GM21576 (cell line): ENCODE measurements at regions not wholly inside any gene's neighbourhood (a gene's known extent, or its start where the extent isn't known, plus 50 kb on each side); places are given as distances from the start of the nearest gene placed in this dataset.

Experiments used
- ATAC-seq: cut with Tn5 transposase; IDR thresholded peaks from one replicate; pipeline ENCODE4 v1.9.1; 2021; ENCODE audit warnings: mild to moderate bottlenecking, moderate library complexity; ENCODE audit not compliant: unreplicated experiment

DNA sequence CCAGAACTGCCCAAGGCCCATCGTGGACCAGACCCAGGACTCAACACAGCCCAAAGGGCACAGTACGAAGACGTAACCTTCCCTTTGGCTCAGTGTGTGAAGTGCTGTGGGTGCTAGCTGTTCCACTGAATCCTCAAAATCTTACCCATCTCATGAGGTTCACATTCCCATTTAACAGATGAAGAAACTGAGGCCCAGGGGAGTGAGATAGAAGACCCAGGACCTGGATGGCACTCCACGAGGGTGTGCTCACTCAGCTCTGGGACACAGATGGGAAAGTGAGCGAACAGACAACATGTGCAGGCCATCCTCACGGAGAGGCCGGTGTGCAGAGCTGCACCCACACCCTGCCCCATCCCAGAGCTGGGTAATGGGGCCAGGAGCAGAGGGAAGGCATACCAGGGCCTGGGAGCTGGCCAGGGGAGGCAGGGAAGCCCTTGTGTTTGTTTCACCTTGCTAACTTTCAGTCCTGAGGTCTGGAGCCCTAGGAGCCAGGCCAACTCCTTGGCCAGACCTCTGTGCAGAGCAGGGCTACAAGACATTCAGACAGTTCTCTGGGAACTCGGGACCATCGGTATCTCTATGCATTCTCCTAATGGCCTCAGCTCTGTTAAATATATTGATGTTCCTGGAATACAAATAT lies 100.3 kb upstream of the ZMIZ1 start:
- no peak for ATAC-seq

DNA sequence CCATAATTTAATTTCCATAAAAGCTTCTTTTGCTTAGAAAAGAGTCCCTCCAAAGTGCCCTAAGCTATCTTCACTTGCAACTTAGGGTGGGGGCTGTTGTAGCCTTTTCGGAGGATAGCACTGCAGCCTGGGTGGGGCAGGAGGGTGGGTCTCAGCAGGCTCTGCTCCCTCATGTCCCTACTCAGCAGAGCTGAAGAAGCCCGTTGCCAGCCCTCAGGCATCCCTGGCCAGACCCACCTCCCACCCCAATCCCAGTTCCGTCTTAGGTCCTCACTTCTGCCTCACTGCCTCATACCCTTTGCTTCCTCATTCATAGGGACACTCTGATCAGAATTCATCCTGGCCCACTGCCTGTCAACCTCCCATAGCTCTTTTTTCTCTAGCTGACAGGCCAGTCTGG lies 99.8 kb upstream of the ZMIZ1 start:
- no peak for ATAC-seq

DNA sequence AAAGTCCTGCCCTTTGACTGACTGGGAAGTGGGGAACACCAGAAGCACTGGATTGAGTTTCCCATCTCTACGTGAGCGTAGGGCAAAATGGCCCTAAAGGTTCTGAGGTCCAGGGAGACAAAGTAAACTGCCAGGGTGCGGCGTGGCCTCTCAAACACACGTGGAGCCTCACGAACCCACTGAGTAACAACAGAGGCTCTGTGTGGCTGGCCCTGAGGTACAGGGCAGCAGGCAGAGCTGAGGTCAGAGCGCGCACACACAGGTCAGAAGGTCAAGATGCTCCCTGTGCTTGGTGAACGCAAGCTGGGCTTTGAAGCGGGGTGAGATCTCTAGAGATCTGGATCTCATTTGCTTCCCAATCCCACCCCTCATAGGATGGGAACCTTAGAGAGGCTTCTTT lies 99.0 kb upstream of the ZMIZ1 start:
- ATAC-seq, result no peak

DNA sequence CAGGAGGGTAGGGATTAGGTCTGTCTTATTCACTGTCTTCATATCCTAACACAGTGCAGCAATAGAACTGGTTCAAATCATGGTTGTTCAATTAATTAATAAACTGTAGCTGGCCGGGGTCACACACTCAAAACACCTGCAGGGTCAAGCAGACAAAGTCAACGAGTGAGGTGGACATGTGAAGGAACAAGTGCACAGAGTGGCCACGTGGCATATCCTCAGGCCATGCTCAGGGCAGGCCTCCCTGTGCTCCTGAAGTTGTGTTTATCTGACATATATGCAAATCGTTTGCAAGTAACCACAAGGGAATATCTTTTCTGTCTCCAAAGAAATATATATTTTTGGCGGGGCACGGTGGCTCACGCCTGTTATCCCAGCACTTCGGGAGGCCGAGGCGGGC lies 98.5 kb upstream of the ZMIZ1 start:
- no peak for ATAC-seq

DNA sequence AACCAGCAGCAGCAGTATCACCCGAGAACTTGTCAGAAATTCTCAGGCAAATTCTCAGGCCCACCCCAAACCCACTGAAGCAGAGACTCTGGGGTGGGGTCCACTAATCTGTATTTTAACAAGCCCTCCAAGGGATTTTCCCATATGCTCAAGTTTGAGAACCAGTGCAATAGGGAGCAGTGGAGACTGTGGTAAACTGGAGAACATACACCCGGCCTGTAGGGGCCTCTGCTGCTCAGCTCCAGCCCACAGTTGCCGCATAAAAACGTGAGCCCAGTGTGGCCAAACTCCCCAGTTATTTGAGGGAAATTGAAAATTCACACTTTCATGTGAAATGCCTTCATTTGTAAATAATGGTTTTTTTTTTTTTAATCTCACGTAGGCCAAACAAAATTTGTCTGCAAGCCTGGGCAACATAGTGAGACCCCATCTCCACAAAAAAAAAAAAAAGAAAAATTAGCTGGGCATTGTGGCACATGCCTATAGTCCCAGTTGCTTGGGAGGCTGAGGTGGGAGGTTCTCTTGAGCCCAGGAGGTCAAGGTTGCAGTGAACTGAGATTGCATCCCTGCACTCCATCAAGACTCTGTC lies 97.6 kb upstream of the ZMIZ1 start:
- ATAC-seq, result no peak

DNA sequence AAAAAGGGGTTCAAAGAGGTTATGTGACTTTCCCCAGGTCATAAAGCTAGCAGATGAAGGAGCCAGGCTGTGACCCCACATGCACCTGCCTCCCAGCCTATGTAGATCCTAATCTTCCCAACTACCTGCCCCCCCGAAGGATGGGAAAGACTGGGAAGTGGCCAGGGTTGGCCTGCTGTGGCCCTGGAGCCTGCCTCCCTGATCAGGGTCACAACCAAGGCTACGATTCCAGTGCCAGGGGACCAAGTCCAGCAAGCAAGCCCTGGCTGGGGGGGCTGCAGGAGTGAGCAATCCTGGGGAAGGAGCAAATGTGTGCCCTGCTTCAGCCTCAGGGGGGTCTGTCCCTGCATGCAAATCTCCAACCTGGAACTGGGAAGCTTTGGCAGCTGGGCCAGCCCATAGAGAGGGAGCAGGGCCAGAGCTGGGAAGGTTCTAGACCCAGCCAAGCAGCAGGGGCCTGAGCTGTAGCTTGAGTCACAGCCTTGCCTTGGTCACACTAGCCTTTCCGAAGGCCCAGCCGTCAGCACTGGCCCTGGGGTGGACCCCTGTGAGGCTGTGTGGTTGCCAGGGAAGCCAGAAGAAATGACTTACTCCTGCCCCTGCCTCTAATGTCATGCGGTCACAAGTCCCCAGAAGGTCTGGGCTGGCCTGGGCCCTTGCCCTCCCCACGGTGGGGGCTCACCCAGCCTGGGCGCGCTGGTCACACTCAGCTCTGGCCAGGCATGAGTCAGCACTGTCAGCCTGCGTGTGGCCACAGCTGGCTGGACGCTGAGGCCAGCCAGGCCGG lies 96.4 kb upstream of the ZMIZ1 start:
- no peak for ATAC-seq

DNA sequence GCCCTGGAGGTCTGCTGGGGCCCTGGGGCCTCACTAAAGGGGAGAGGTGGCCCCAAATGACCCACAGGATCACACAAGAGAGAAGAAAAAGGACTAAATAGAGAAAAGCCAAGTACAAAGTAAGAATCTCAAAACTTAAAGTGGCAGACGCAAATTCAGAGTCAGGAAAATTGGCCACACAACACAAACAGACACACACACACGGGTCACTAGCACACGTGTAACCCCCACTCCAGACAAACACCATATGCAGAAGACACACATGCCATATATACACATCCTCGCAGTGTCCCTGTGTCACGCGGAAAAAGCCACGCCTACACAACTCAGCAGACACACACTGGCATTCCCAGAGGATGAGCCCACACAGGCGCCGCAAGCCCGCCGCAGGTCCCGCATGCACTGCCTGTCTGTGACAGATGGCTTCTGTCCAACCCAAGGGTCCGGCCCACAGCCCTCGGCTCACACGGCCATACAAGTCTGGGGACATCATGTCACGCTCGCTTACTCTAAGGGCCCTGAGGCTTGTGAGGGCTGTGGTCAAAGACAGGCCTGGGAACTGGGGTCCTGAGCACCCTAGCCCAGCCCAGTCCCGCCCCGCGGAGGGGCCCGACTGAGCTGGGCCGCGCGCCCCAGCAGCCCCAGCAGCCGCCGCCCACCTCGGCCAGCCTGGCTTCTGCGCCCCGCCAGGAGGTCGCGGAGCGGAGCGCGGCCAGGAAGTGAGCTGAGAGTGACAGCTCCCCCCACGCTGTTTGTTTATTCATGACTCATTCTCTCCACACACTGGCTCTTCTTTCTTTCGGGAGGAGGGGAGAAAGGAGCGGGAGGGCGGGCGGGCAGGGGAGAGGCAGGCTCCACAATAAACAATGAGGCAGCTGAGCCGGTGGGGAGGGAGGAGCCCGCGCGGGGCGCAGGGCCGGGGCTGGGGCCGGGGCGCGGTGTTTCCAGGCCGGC lies 95.5 kb upstream of the ZMIZ1 start:
- ATAC-seq, result peak; percentile 86

DNA sequence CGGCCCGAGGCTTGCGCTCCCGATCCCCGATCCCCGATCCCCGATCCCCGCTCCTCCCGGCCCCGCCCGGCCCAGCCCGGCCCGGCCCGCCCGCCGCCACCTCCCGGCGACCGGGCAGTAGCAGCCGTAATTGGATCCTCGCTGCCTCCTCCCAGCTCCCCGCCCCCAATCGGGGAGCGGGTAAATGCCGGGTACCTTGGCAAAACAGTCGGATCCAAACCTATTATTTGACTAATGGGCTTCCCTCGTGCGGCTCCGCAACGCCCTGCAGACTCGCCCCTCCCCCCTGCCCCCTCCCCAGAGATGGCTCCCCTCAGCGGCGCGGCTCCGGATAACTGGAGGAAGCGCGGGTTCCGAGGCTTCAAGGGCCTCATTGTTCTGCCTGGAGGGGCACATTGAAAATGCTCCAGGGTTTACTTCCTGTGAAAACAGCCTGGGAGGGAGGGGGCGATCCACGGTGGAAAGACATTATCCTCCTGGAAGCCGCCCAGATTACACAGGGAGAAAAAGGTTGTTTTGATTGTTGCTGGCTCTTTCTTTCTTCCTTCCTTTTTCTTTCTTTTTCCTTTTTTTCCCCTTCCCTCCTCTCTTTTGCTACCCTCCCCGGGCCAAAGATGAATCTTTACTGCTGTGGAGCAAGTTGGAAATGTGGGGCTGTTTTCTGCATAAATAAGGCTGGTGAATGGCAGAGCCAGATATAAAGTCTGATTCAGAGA lies 94.7 kb upstream of the ZMIZ1 start:
- ATAC-seq, result peak; percentile 33

DNA sequence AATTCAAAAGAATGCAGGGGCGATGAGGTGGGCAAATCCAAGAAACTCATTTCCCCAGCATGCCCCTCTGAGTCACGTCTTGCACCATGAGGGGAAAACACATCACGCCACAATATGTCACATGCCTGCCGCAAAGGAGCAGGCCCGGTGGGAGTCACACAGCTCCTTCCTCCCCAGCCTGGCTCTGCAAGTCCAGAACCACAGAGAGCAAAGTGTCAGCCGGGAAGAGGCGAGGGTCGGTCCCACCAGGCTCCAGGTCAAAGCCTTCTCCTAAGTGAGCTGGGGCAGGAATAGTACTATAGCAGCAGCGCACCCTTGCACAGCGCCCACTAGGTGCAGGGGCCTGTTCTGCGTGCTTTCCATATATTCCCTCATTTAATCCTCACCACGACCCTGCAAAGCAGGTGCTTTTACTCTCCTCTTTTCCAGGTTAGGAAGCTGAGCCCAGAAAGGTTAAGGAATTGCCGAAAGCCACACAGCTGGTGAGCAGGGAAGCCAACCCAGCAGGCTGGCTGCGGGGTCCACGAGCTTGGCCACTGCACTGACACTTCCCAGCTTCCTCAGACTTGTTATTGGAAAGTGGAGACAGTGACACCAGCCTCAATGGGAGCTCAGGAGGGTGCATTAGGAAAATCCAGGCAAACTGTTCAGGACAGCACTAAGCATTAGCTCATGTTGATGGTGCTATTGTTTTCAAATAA lies 94.0 kb upstream of the ZMIZ1 start:
- ATAC-seq, result no peak

DNA sequence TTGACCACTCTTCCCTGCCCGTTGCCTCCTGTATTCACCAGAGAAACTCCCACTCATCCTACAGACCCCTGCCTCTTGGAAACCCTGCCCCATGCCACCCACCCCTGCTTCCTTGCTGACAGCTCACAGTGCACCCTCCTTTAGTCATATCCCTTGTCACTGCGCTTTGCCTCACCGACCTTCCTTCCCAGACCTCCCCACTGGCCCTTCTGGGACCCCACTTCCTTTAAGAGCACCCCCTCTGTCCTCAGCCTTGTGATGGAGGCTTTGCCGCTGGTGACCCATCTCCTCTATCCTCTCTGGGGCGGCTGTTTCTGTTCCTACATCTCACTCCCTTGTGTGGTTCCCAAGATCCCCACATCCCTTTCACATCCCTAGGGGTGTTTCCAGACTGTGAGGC lies 92.8 kb upstream of the ZMIZ1 start:
- ATAC-seq, result no peak

DNA sequence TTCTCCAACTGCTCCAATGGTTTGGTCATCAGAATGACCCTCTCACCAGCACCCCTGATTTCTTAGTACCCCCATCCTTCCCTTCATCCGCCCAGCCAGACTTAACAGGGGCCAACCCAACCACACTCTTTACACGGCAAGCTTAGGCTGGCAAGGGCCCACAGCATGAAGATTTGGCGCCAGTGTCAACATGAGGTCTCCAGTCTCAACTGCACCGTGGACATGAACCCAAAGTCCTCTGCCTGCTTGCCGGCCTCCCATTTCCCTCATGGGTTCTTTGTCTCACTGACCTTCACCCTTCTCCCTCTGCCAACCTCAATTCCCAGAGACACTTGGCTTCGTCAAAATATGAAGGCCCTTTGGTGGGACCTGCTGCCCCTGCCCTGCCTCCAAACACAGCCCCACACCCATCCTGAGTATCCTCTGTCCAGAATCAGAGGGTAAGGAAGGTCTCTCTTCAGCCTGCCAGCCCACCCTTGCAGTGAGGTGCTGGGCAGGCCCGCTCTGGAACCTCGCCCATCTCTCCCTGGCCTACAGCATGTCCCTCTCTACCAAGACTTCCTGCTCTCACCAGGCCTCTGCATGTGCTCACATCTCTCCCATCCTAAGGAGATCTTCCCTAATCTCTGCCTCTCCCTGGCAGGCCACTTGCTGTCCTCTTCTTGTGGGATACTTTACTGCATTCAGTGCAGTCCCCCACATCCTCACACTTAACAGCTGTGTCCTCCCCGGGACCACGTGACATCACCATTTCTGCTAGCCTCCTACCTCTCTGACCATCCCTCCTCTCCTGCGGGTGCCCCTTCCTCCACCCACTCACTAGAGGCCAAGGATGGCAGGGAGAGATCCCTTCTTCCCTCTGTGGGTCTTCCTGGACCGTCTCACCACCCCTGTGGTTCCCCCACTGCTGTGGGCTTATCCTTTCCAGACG lies 91.7 kb upstream of the ZMIZ1 start:
- no peak for ATAC-seq

DNA sequence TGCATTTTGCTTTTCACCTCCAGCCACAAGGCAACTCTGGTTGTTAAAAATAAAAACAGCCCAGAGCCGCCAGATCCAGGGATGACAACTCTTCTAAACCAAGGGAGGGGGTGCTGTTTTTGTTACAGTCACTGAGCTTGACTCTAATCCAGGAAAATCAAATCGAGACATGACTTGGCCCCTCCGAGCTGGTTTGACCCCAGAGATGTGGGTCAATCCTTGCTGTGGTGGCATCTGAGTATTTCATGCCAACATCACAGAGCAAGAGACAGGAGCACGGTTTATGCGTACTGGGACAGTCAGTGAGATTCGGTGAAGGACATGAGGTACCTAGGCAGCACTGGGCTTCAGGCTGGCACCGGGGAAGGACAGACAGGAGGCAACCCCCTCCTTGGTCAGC lies 88.8 kb upstream of the ZMIZ1 start:
- ATAC-seq, result no peak

DNA sequence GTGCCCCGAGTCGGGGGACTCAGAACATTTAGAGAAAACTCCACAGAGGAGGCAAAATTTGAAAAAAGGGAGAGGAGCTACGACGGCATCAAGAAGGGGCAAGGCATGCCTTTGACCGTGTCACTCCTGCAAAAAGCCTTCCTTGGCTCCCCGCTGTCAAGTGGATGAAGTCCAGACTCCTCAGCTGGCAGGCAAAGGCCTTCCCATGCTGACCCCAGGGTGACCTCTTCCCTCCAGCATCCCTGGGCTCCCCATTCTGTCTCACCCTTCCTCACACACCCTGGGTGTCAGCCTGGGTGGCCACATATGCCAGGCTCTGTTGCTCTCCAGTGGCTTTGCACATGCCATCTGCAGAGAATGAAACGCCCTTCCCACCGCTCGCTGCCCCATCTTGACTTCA lies 88.4 kb upstream of the ZMIZ1 start:
- ATAC-seq, result no peak

DNA sequence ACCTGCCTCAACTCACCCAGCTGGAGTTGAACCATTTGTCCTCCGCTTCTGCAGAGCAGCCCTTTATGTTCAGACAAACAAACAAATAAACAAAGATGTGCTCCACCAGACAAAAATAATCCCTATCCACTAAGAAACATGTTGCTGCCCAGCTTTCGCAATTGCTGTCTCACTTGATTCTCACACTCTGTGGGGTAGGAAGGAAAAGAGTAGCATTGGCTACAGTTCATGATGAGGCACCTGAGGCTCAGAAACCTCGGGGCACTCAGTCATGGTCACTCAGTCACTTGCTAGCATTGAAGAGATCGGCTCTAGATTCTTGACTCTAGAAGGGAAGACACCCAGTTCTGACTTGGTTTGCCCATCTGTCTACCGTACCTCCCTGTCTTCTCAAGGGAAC lies 88.0 kb upstream of the ZMIZ1 start:
- no peak for ATAC-seq

DNA sequence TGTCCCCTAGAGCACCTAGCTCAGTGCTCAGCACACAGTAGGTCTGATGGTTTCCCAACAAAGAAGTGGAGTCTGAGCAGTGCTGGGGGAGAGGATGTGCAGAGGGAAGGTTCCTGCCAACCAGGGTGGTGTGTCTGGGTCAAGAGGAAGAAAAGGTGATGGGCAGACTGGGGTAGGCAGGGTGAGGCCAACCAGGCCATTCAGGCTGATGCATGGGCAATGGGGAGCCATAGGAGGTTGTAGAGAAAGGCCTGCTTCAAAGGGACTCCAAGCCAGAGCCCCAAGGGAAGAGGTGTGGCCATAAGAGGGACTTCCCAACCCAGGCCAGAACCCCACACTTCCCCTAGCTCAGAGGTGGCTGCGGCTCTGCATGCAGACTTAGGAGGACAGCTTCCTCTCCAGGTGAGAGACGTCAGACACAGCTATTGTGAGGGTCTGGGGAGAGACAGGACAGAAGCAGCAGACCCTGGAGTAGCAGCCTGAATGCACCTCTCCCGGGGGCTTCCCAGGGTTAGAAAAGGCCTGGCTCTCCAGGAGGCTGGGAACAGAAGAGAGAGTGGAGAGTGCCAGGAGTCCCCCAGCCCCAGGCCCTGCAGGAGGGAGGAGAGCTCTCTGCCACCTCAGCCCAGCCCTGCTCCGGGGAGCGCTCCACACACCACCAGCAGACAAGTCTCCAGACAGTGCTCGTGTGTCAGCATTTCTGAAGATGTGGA lies 87.4 kb upstream of the ZMIZ1 start:
- peak; percentile 80 for ATAC-seq

DNA sequence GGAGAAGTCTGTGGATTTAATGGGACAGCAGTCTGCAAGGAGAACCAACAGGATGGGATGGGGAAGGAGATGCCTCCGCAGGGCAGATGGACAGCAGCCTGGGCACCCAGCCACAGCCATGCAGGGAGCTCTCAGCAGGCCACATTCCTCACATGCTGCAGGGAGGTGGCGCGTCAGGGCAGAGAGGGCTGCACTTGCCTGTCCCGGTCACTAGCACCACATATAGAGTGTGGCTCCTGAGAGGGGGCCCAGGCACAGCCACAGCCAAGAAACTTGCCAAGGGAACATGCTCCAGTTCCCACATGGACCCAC lies 86.8 kb upstream of the ZMIZ1 start:
- ATAC-seq, result no peak

DNA sequence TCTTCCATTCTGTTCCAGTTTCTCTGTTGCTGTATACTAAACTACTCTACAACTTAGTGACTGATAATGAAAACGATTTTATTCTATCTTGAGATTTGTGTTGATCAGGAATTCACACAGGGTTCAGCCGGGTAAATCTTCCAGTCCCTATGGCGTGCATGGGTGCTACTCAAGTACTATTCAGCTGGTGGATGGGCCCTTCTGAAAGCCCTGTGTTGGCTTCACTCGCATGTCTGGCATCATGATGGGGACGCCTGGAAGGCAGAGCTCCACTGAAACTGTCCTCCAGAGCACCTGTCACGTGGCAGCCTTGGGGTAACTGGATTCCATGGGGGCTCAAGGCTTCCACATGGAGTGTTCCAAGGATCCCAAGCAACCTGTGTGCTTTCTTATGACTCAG lies 86.0 kb upstream of the ZMIZ1 start:
- ATAC-seq, result no peak

DNA sequence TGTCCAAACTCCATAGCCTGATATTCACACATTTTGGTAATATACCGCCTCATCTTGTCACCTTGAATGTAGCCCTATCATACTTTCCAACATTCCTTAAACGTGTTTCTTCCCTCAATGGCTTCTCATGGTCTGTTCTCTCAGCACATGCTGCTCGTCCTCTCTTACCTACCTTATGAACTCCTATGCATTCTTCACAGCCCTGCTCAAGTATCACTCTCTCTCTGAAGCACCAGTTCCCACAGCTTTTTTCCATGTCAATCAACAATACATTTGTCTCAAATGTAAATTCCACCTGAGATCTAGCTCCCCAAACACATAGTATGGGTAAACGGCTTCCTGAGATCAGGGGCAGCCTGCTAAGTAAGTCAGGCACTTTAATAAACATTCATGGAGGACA lies 85.2 kb upstream of the ZMIZ1 start:
- ATAC-seq, result no peak
